ENCODE measurements at regions not wholly inside any gene's neighbourhood (a gene's known extent, or its start where the extent isn't known, plus 50 kb on each side); places are given as distances from the start of the nearest gene placed in this dataset.
"Not testable (repeated sequence)": the region's sequence is repeated elsewhere in the genome, so short reads cannot be mapped to it uniquely, and the experiment has no call there.

DNA sequence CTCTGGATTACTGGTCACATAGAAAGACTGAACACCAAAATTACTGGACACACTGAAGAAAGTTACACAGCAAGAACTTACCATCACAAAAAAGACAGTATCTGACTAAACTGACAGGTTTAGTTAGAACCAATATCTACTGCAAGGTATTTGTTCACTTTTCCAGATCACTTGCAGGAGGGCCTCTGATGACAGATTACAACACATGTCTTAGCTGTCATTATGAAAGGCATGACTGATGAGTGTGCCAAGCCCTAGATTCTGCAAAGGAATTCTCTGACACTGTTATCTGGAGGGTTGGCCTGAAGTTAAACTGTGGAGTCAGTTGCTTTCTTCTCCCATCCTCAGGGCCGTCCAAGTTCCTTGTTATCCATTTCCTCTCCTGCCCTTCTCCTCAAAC, 242.7 kb downstream of the KIF20B start:
- DNase-seq (ENCODE audit: extremely low read depth in 1 of 2, low read depth in 1 of 2) = no peak

GRCh38 chr10:89946106-89946505, 244.7 kb downstream of the KIF20B start:
- DNase-seq (ENCODE audit: extremely low read depth in 1 of 2, low read depth in 1 of 2) = no peak

DNA sequence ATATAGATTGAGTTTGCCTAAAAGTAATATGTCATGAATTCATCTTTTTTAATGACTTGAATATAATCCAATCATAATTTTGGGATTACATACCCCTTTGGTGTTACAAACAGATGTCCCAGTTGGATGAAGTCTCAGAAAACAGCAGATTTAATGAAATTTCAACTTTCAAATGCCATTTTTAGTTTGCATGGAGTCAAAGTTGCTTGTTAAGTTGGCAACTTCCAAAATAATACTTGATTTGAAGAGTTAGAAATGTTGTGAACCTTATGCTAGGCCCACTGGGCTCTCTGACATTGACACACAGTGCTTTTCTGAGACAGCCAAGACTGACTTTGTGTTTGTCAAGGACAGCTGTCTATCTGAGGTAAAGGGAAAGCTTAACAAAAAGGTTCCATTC, 248.1 kb downstream of the KIF20B start:
- DNase-seq (ENCODE audit: extremely low read depth in 1 of 2, low read depth in 1 of 2) = no peak

- DNase-seq (ENCODE audit: extremely low read depth in 1 of 2, low read depth in 1 of 2) = no peak
These were observed 250.9 kb downstream of the KIF20B start for GRCh38 chr10:89952325-89952724.

DNA sequence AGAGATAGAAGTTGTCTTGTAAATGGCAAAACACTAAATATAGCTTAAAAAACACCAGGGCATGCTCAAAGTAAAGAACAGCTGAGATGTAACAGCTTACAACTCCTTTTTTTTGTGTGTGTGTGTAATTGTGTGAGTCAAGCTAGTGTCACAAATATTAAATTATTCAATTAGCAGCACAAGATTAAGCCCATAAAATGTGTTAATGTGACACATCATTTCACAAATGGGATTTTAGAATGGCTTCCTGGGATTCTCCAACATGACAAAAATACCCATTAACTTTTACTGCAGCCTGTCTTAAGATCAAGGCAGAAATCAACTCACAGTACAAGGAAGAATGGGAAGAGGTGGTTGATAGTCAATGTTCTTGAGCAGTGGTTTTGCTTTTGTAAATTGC, 251.4 kb downstream of the KIF20B start:
- no peak for DNase-seq (ENCODE audit: extremely low read depth in 1 of 2, low read depth in 1 of 2)

GRCh38 chr10:89954061-89954460, 252.7 kb downstream of the KIF20B start:
- DNase-seq (ENCODE audit: extremely low read depth in 1 of 2, low read depth in 1 of 2) = no peak

- no peak for DNase-seq (ENCODE audit: extremely low read depth in 1 of 2, low read depth in 1 of 2)
These were observed 253.6 kb downstream of the KIF20B start for GRCh38 chr10:89954787-89955566.

GRCh38 chr10:89959433-89960110, 258.2 kb downstream of the KIF20B start:
- no peak for DNase-seq (ENCODE audit: extremely low read depth in 1 of 2, low read depth in 1 of 2)

GRCh38 chr10:89963451-89964102, 262.2 kb downstream of the KIF20B start:
- no peak for DNase-seq (ENCODE audit: extremely low read depth in 1 of 2, low read depth in 1 of 2)

GRCh38 chr10:89966211-89966610, 264.8 kb downstream of the KIF20B start:
- DNase-seq (ENCODE audit: extremely low read depth in 1 of 2, low read depth in 1 of 2) = no peak

DNA sequence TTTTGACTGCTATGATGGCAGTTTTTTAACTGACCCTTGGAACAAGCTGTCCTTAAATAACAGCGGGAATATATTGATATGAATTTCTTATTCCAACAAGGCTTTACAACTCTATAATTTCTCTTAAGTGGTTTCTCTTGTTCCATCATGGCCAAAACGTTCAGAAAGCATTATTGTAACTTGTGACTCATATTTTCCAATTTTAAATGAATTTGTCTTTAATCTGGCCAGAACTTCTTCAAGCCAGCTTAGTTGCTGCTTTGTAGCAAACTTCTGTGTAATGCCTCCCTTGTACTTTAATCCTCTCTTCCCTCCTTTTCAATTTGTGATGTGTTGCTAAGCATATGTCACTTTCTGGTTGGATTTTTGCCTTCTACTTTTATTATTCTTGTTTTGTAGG, 271.9 kb downstream of the KIF20B start:
- DNase-seq (ENCODE audit: extremely low read depth in 1 of 2, low read depth in 1 of 2) = no peak

DNA sequence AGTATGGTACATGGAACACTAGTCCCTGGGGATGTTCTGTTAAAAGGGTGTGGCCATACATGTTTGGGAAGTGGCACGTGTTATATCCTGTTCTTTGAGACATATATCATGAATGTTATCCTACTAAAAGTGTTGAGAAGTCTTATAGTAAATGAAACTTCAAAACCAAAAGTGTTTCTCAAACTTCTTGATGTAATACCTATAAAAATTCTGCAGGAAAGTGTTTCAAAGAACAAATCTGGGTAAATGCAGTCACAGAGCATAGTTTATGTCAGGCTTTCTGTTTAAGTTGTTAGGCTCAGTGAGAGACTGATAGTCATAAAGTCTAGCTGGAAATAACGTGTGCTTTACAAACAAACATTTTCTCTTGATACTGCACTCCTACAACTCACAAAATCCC, 273.7 kb downstream of the KIF20B start:
- DNase-seq (ENCODE audit: extremely low read depth in 1 of 2, low read depth in 1 of 2) = no peak

GRCh38 chr10:89975771-89976170, 274.4 kb downstream of the KIF20B start:
- DNase-seq (ENCODE audit: extremely low read depth in 1 of 2, low read depth in 1 of 2) = no peak

- no peak for DNase-seq (ENCODE audit: extremely low read depth in 1 of 2, low read depth in 1 of 2)
These were observed 276.7 kb downstream of the KIF20B start for GRCh38 chr10:89978081-89978480.

- no peak for DNase-seq (ENCODE audit: extremely low read depth in 1 of 2, low read depth in 1 of 2)
These were observed 278.3 kb downstream of the KIF20B start for GRCh38 chr10:89979726-89980125.

- DNase-seq (ENCODE audit: extremely low read depth in 1 of 2, low read depth in 1 of 2) = no peak
These were observed 278.8 kb downstream of the KIF20B start for GRCh38 chr10:89980166-89980565.

GRCh38 chr10:89981891-89982290, 280.5 kb downstream of the KIF20B start:
- no peak for DNase-seq (ENCODE audit: extremely low read depth in 1 of 2, low read depth in 1 of 2)

- no peak for DNase-seq (ENCODE audit: extremely low read depth in 1 of 2, low read depth in 1 of 2)
These were observed 284.1 kb downstream of the KIF20B start for GRCh38 chr10:89985446-89985845.

DNA sequence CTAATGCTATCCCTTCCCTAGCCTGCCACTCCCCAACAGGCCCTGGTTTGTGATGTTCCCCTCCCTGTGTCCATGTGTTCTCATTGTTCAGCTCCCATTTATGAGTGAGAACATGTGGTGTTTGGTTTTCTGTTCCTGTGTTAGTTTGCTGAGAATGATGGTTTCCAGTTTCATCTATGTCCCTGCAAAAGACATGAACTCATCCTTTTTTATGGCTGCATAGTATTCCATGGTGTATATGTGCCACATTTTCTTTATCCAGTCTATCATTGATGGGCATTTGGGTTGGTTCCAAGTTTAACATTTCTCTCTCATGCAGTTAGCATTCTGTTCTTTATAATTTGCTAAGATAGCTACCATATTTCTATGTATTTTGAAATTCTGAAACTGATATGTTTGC, 287.0 kb downstream of the KIF20B start:
- DNase-seq (ENCODE audit: extremely low read depth in 1 of 2, low read depth in 1 of 2) = not testable (repeated sequence)

GRCh38 chr10:89992575-89992974, 291.2 kb downstream of the KIF20B start:
- DNase-seq (ENCODE audit: extremely low read depth in 1 of 2, low read depth in 1 of 2) = no peak

GRCh38 chr10:90007226-90007625, 305.8 kb downstream of the KIF20B start:
- DNase-seq (ENCODE audit: extremely low read depth in 1 of 2, low read depth in 1 of 2) = no peak

DNA sequence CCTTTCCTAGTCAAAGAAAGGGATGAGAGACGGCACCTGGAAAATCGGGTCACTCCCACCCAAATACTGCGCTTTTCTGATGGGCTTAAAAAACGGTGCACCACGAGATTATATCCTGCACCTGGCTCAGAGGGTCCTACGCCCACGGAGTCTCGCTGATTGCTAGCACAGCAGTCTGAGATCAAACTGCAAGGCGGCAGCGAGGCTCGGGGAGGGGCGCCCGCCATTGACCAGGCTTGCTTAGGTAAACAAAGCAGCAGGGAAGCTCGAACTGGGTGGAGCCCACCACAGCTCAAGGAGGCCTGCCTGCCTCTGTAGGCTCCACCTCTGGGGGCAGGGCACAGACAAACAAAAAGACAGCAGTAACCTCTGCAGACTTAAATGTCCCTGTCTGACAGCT, 309.9 kb downstream of the KIF20B start:
- DNase-seq (ENCODE audit: extremely low read depth in 1 of 2, low read depth in 1 of 2) = not testable (repeated sequence)
